Fibroblast of the aortic adventitia (primary cell): ENCODE measurements at regions not wholly inside any gene's neighbourhood (a gene's known extent, or its start where the extent isn't known, plus 50 kb on each side); places are given as distances from the start of the nearest gene placed in this dataset.

ENCODE experiments used
- DNase-seq: peaks from one replicate; pipeline ENCODE4 v3.0.0-alpha.2; 2010; ENCODE audit warnings: low read depth
- H3K4me3 ChIP-seq: 2 replicates; pipeline ENCODE4 v1.5.1; 2011; ENCODE audit warnings: low read depth, mild to moderate bottlenecking, control low read depth, low read length, moderate library complexity
- CTCF ChIP-seq: IDR thresholded peaks from 2 replicates; pipeline ENCODE4 v1.5.1; 2011; ENCODE audit warnings: mild to moderate bottlenecking, low read length, control low read depth, inconsistent platforms; ENCODE audit not compliant: insufficient read depth

GRCh38 chr2:16840496-16841172, 175.0 kb upstream of the CYRIA start:
- no peak overlapping the region for H3K4me3 ChIP-seq
- TF ChIP-seq CTCF, result no peak
- no peak for DNase-seq

- DNase-seq, result no peak
- no peak for TF ChIP-seq CTCF
- no peak overlapping the region for H3K4me3 ChIP-seq
Measured at GRCh38 chr2:16832910-16833309, 167.3 kb upstream of the CYRIA start.

- no peak for TF ChIP-seq CTCF
- no peak overlapping the region for H3K4me3 ChIP-seq
- DNase-seq, result no peak
Measured at GRCh38 chr2:16828828-16829160, 163.2 kb upstream of the CYRIA start.

GRCh38 chr2:16828044-16828827, 162.6 kb upstream of the CYRIA start:
- no peak for TF ChIP-seq CTCF
- no peak overlapping the region for H3K4me3 ChIP-seq
- no peak for DNase-seq

GRCh38 chr2:16824472-16824871, 158.8 kb upstream of the CYRIA start:
- no peak for DNase-seq
- no peak for TF ChIP-seq CTCF
- no peak overlapping the region for H3K4me3 ChIP-seq

GRCh38 chr2:16821692-16822091, 156.1 kb upstream of the CYRIA start:
- H3K4me3 ChIP-seq, result no peak overlapping the region
- DNase-seq, result no peak
- TF ChIP-seq CTCF, result no peak
